ENCODE measurements at regions not wholly inside any gene's neighbourhood (a gene's known extent, or its start where the extent isn't known, plus 50 kb on each side); places are given as distances from the start of the nearest gene placed in this dataset.

DNA sequence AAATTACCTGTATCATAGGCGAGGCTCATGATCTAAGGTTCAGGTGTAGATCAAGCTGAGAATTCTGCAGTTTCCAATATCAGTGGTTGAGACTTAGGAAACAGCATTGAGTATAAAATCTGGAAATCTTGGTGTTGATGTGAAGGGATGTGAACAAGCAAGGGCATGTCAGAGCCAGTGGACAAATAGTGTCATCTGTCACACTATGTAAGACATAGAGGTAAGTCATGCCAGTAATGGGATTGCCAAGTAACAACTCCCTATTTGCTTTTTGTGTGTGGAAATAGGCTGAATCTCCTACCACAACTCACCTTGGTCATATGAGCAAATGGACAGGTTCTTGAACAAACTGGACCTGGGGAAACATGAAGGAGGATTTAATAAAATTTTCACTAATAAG lies 334.5 kb upstream of the EMCN start:
- intact Hi-C loops (cut with micrococcal nuclease): no loop called here
- no TSS peak for BruUV-seq (replicated peaks)

More for the DNA sequence above, 334.5 kb upstream of the EMCN start:
- Histone ChIP-seq H3K79me2 (ENCODE audit: insufficient read depth, low read length) (no peaks in the 10 kb centered on the region), H3K4me1 (ENCODE audit: control insufficient read depth in 1 of 2, insufficient read depth in 2 of 2, low read length in 2 of 2) (peaks cover 0 to 5% of the 10 kb centered on the region in 2 experiments; a peak in 2 of 4 replicates), H3K9me3 (ENCODE audit: control insufficient read depth in 1 of 2, insufficient read depth in 1 of 2, low read depth in 1 of 2, low read length in 2 of 2) (no peaks in the 10 kb centered on the region), H3K27me3 (ENCODE audit: insufficient read depth, low read length) (no peaks in the 10 kb centered on the region), H3K27ac (ENCODE audit: low read depth, low read length) (no peak overlapping the region), H3K9ac (ENCODE audit: low read length) (no peak overlapping the region), H3K9me2 (ENCODE audit: insufficient read depth) (no peaks in the 10 kb centered on the region), H3K4me3 (replicated peaks in 1 of 2; ENCODE audit: low read depth in 1 of 2, low read length in 2 of 2) (no peak overlapping the region), H3K4me2 (ENCODE audit: low read length) (no peak overlapping the region), H4K20me1 (ENCODE audit: insufficient read depth) (no peaks in the 10 kb centered on the region), H3K36me3 (ENCODE audit: control insufficient read depth in 1 of 2, insufficient read depth in 2 of 2, low read length in 2 of 2) (no peaks in the 10 kb centered on the region), H2AFZ (ENCODE audit: low read depth, low read length, poor library complexity, severe bottlenecking) (no peak overlapping the region)
- CTCF ChIA-PET: no interaction called here
- RAD21 ChIA-PET (ENCODE audit: low non-redundant PET in 1 of 2, low total read pairs in 2 of 2, uncharacterized antibody in 2 of 2, unreplicated experiment in 2 of 2): no interaction called here
- POLR2A ChIA-PET: no interaction called here
- TF ChIP-seq RAD21 (IDR thresholded peaks at IDR 0.05; ENCODE audit: low read depth): no peak
- no peak for TF ChIP-seq ELF1 (IDR thresholded peaks at IDR 0.05; ENCODE audit: borderline replicate concordance, low read depth)
- TF ChIP-seq SRF (IDR thresholded peaks at IDR 0.05; ENCODE audit: low read depth): no peak
- no peak for TF ChIP-seq YY1 (IDR thresholded peaks at IDR 0.05; ENCODE audit: extremely low read depth, insufficient replicate concordance, low read depth, low read length)
- TF ChIP-seq EZH2 (IDR thresholded peaks at IDR 0.05): no peak
- no peak for TF ChIP-seq CBX3 (IDR thresholded peaks at IDR 0.05; ENCODE audit: low read depth)
- no peak for TF ChIP-seq SIN3A (IDR thresholded peaks at IDR 0.05; ENCODE audit: low read depth)
- no peak for TF ChIP-seq ZNF274 (IDR thresholded peaks at IDR 0.05; ENCODE audit: low read depth, low read length)
- TF ChIP-seq, protein P1, sequence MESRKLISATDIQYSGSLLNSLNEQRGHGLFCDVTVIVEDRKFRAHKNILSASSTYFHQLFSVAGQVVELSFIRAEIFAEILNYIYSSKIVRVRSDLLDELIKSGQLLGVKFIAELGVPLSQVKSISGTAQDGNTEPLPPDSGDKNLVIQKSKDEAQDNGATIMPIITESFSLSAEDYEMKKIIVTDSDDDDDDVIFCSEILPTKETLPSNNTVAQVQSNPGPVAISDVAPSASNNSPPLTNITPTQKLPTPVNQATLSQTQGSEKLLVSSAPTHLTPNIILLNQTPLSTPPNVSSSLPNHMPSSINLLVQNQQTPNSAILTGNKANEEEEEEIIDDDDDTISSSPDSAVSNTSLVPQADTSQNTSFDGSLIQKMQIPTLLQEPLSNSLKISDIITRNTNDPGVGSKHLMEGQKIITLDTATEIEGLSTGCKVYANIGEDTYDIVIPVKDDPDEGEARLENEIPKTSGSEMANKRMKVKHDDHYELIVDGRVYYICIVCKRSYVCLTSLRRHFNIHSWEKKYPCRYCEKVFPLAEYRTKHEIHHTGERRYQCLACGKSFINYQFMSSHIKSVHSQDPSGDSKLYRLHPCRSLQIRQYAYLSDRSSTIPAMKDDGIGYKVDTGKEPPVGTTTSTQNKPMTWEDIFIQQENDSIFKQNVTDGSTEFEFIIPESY (IDR thresholded peaks at IDR 0.05; ENCODE audit: extremely low read depth, insufficient replicate concordance, low read length): no peak
- no peak for TF ChIP-seq ZFX (IDR thresholded peaks at IDR 0.05)
- TF ChIP-seq, protein P2, sequence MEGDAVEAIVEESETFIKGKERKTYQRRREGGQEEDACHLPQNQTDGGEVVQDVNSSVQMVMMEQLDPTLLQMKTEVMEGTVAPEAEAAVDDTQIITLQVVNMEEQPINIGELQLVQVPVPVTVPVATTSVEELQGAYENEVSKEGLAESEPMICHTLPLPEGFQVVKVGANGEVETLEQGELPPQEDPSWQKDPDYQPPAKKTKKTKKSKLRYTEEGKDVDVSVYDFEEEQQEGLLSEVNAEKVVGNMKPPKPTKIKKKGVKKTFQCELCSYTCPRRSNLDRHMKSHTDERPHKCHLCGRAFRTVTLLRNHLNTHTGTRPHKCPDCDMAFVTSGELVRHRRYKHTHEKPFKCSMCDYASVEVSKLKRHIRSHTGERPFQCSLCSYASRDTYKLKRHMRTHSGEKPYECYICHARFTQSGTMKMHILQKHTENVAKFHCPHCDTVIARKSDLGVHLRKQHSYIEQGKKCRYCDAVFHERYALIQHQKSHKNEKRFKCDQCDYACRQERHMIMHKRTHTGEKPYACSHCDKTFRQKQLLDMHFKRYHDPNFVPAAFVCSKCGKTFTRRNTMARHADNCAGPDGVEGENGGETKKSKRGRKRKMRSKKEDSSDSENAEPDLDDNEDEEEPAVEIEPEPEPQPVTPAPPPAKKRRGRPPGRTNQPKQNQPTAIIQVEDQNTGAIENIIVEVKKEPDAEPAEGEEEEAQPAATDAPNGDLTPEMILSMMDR (IDR thresholded peaks at IDR 0.05 in 2 of 3, conservative IDR thresholded peaks at IDR 0.05 in 1 of 3; ENCODE audit: borderline replicate concordance in 1 of 3, insufficient read depth in 1 of 3, low read depth in 2 of 3, low read length in 2 of 3): no peak
- TF ChIP-seq EGR1 (IDR thresholded peaks at IDR 0.05; ENCODE audit: low read depth): no peak
- TF ChIP-seq SP1 (IDR thresholded peaks at IDR 0.05; ENCODE audit: low read depth): no peak
- no peak for TF ChIP-seq TCF7L2 (IDR thresholded peaks at IDR 0.05; ENCODE audit: borderline replicate concordance, extremely low read depth, insufficient read depth, insufficient read length)
- no peak for TF ChIP-seq POLR2AphosphoS5 (IDR thresholded peaks at IDR 0.05; ENCODE audit: low read depth, low read length)
- no peak for TF ChIP-seq JUND (IDR thresholded peaks at IDR 0.05)
- TF ChIP-seq, protein P3, sequence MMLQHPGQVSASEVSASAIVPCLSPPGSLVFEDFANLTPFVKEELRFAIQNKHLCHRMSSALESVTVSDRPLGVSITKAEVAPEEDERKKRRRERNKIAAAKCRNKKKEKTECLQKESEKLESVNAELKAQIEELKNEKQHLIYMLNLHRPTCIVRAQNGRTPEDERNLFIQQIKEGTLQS (IDR thresholded peaks at IDR 0.05): no peak
- no peak for TF ChIP-seq POLR2A (IDR thresholded peaks at IDR 0.05; ENCODE audit: borderline replicate concordance, extremely low read depth, insufficient read depth, insufficient read length)
- DNase-seq (ENCODE audit: low read depth, low spot score) (no peak), ATAC-seq (no peak)
